ENCODE measurements at regions not wholly inside any gene's neighbourhood (a gene's known extent, or its start where the extent isn't known, plus 50 kb on each side); places are given as distances from the start of the nearest gene placed in this dataset.

- TF ChIP-seq POLR2A (IDR thresholded peaks at IDR 0.05; ENCODE audit: low read depth, low read length) (no peak), TAF1 (IDR thresholded peaks at IDR 0.05; ENCODE audit: low read depth, low read length) (no peak), POLR2AphosphoS5 (IDR thresholded peaks at IDR 0.05; ENCODE audit: low read depth, low read length) (no peak), SPI1 (IDR thresholded peaks at IDR 0.05; ENCODE audit: low read depth, low read length) (no peak), PAX5 (IDR thresholded peaks at IDR 0.05; ENCODE audit: insufficient read depth, low read length, severe bottlenecking) (no peak), POU2F2 (IDR thresholded peaks at IDR 0.05; ENCODE audit: low read depth, low read length) (no peak)
These were observed 67.1 kb downstream of the TANC2 start for GRCh38 chr17:63033142-63033541.
